ENCODE measurements at regions not wholly inside any gene's neighbourhood (a gene's known extent, or its start where the extent isn't known, plus 50 kb on each side); places are given as distances from the start of the nearest gene placed in this dataset.

GRCh38 chr7:109694149-109695071, 1124.7 kb downstream of the DNAJB9 start:
- Histone ChIP-seq H3K4me3 (no peak overlapping the region), H3K4me1 (ENCODE audit: control insufficient read depth, insufficient read depth, low read length) (no peaks in the 10 kb centered on the region), H3K27me3 (replicated peaks in 1 of 2; ENCODE audit: control insufficient read depth in 2 of 2, insufficient read depth in 2 of 2, low read length in 1 of 2) (no peaks in the 10 kb centered on the region), H2AFZ (ENCODE audit: control insufficient read depth, low read depth, low read length) (no peak overlapping the region), H4K20me1 (ENCODE audit: control insufficient read depth, insufficient read depth) (no peaks in the 10 kb centered on the region), H3K4me2 (ENCODE audit: control insufficient read depth, insufficient read depth) (no peak overlapping the region), H3K9ac (ENCODE audit: control insufficient read depth, insufficient read depth, low read length) (no peak overlapping the region), H3K9me3 (replicated peaks; ENCODE audit: control insufficient read depth, insufficient read depth, low read length) (no peaks in the 10 kb centered on the region), H3K27ac (ENCODE audit: control insufficient read depth, insufficient read depth) (no peak overlapping the region), H3K36me3 (ENCODE audit: control insufficient read depth in 2 of 2, insufficient read depth in 2 of 2, low read length in 1 of 2) (no peaks in the 10 kb centered on the region), H3K79me2 (ENCODE audit: control insufficient read depth, insufficient read depth, low read length) (no peaks in the 10 kb centered on the region)
- 10% methylated on average over 4 of the region's 4 CpGs for WGBS (ENCODE audit: insufficient coverage, insufficient replicate concordance, low lambda C conversion rate, missing lambda C conversion rate)
- FAIRE-seq (no peak), ATAC-seq (no peak), DNase-seq (ENCODE audit: low read depth, low spot score) (no peak)
- ChIA-PET POLR2A (no interaction called here), CTCF (no interaction called here), RAD21 (ENCODE audit: unreplicated experiment) (no interaction called here), SMC1A (ENCODE audit: uncharacterized antibody, unreplicated experiment) (interaction anchor here (0.9 to 1.8 kb wide), 2 partner anchors 9 to 16 kb away, joined by 3 to 8 read pairs; no protein-coding TSS in a partner anchor)
- intact Hi-C loops (cut with micrococcal nuclease; ENCODE audit: unreplicated experiment): no loop called here
- no peak for TF ChIP-seq CUX1 (IDR thresholded peaks at IDR 0.05; ENCODE audit: insufficient replicate concordance, low read depth, low read length)
- TF ChIP-seq RCOR1 (conservative IDR thresholded peaks at IDR 0.05; ENCODE audit: low read depth, low read length): no peak
- TF ChIP-seq CEBPB (IDR thresholded peaks at IDR 0.05; ENCODE audit: borderline replicate concordance in 1 of 2, low read depth in 2 of 2, low read length in 2 of 2): no peak
- BruUV-seq (replicated peaks): no TSS peak
- in situ Hi-C loops (cut with MboI): no loop called here
